HepG2 (cell line): ENCODE measurements at regions not wholly inside any gene's neighbourhood (a gene's known extent, or its start where the extent isn't known, plus 50 kb on each side); places are given as distances from the start of the nearest gene placed in this dataset.

Source experiments
- ATAC-seq: fragments of 200-7000 bp; cut with Tn5 transposase; 3 replicates; pipeline ENCODE4 v1.9.1; 2020; ENCODE audit warnings: mild to moderate bottlenecking, moderate library complexity
- BruUV-seq: library from RNA; stranded (reverse); fragments of 400-500 nt; replicated peaks from 2 replicates; lab custom pipeline; 2021; lab: Mats Ljungman, UMichigan
- CTCF ChIA-PET: fragments of 300-600 bp; formaldehyde crosslinking; extraction: SDS; loops from one replicate; lab custom pipeline; 2021; ENCODE audit warnings: low total read pairs, inconsistent platforms, low intra/inter-chr PET ratio; lab: Yijun Ruan, JAX
- POLR2A ChIA-PET: fragments of 350-600 bp; sonication (Branson Sonifier 250); formaldehyde crosslinking; loops from one replicate; lab custom pipeline; 2020; ENCODE audit warnings: antibody characterized with exemption, inconsistent platforms; lab: Yijun Ruan, JAX
- DNase-seq: peaks from one replicate; pipeline ENCODE4 v3.0.0-alpha.2; 2015; ENCODE audit warnings: low spot score
- FAIRE-seq: peaks from 3 replicates; lab custom pipeline; 2011; peaks lifted over from hg19 to GRCh38; lab: Jason Lieb, UNC
- H2AFZ ChIP-seq: one replicate; pipeline ENCODE4 v1.6.1; 2011; ENCODE audit warnings: low read length, inconsistent platforms
- H3K27ac ChIP-seq: fragments of 300-600 bp; 3 replicates; pipeline ENCODE4 v1.8.0; 2011; ENCODE audit warnings: mixed run types, mild to moderate bottlenecking, mixed read lengths, low read length, inconsistent platforms; ENCODE audit not compliant: insufficient read depth; ENCODE audit errors: extremely low read length
- H3K27me3 ChIP-seq, 2 experiments: fragments of 200-600 bp in 1 of 2; 2 replicates in 1 of 2; 3 replicates in 1 of 2; pipeline versions ENCODE4 v1.6.0 to v1.8.0; 2011; ENCODE audit warnings: low read length in 2 of 2, mild to moderate bottlenecking in 2 of 2, moderate library complexity in 2 of 2, inconsistent platforms in 1 of 2; ENCODE audit not compliant: insufficient read depth in 2 of 2, control insufficient read depth in 1 of 2
- H3K36me3 ChIP-seq, 2 experiments: fragments of 200-600 bp in 1 of 2; replicated peaks in 1 of 2; 2 replicates in 1 of 2; 3 replicates in 1 of 2; pipeline versions ENCODE4 v1.5.1 to v1.8.0; 2011; ENCODE audit warnings: low read length in 2 of 2, inconsistent platforms in 1 of 2; ENCODE audit not compliant: insufficient read depth in 2 of 2, control insufficient read depth in 1 of 2
- H3K4me1 ChIP-seq: 2 replicates; pipeline ENCODE4 v1.5.1; 2012; ENCODE audit warnings: low read length, inconsistent platforms; ENCODE audit not compliant: insufficient read depth
- H3K4me2 ChIP-seq: 2 replicates; pipeline ENCODE4 v1.6.0; 2011; ENCODE audit warnings: low read depth, low read length, inconsistent platforms
- H3K4me3 ChIP-seq, 3 experiments: fragments of 200-600 bp in 1 of 3; sonication (generic), shearing (Covaris generic) in 1 of 3; replicated peaks in 1 of 3; 2 replicates each; pipeline ENCODE4 v1.5.1; 2011 to 2016; ENCODE audit warnings: low read length in 3 of 3, inconsistent platforms in 2 of 3, low read depth in 2 of 3, mild to moderate bottlenecking in 2 of 3, control low read depth in 1 of 3, mixed read lengths in 1 of 3; ENCODE audit not compliant: insufficient read depth in 1 of 3
- H3K79me2 ChIP-seq: one replicate; pipeline ENCODE4 v1.6.1; 2011; ENCODE audit warnings: low read length, inconsistent platforms; ENCODE audit not compliant: insufficient read depth
- H3K9ac ChIP-seq: 2 replicates; pipeline ENCODE4 v1.6.0; 2011; ENCODE audit warnings: mild to moderate bottlenecking, low read depth, low read length, inconsistent platforms; ENCODE audit not compliant: insufficient read depth
- H3K9me3 ChIP-seq: 2 replicates; pipeline ENCODE4 v1.5.1; 2012; ENCODE audit warnings: mild to moderate bottlenecking, low read length
- H4K20me1 ChIP-seq: 2 replicates; pipeline ENCODE4 v1.6.0; 2011; ENCODE audit warnings: inconsistent platforms, mild to moderate bottlenecking, low read length, moderate library complexity; ENCODE audit not compliant: insufficient read depth
- CCAR2 ChIP-seq: fragments of 200-400 bp; formaldehyde crosslinking; optimal IDR thresholded peaks from 2 replicates; pipeline ENCODE3; 2018; ENCODE audit warnings: low read depth, mild to moderate bottlenecking, low read length, moderate library complexity
- MIER2 ChIP-seq: IDR thresholded peaks from 2 replicates; pipeline ENCODE4 v1.6.1; 2016; ENCODE audit warnings: missing biosample characterization, missing genetic modification reagents
- NRL ChIP-seq: sonication (generic); formaldehyde crosslinking; IDR thresholded peaks from 2 replicates; pipeline ENCODE4 v1.5.0; 2020; ENCODE audit warnings: missing genetic modification reagents, mild to moderate bottlenecking, moderate library complexity, borderline replicate concordance
- REXO4 ChIP-seq: sonication (generic); formaldehyde crosslinking; IDR thresholded peaks from 2 replicates; pipeline ENCODE4 v1.8.0; 2022; ENCODE audit warnings: missing genetic modification reagents, mild to moderate bottlenecking, borderline replicate concordance
- SRSF4 ChIP-seq: fragments of 200-400 bp; formaldehyde crosslinking; IDR thresholded peaks from one replicate; pipeline ENCODE4 v1.6.1; 2018; ENCODE audit warnings: mild to moderate bottlenecking, low read depth, low read length, moderate library complexity; ENCODE audit not compliant: poor library complexity, severe bottlenecking
- SUZ12 ChIP-seq: fragments of 150-350 bp; IDR thresholded peaks from 2 replicates; pipeline ENCODE4 v1.6.1; 2014; ENCODE audit warnings: low read depth, low read length
- ZNF160 ChIP-seq: sonication (generic); formaldehyde crosslinking; IDR thresholded peaks from 2 replicates; pipeline ENCODE4 v1.8.0; 2022; ENCODE audit warnings: mild to moderate bottlenecking, inconsistent platforms, missing genetic modification reagents
- ZNF362 ChIP-seq: sonication (generic); formaldehyde crosslinking; IDR thresholded peaks from 2 replicates; pipeline ENCODE4 v1.4.0; 2020; ENCODE audit warnings: missing genetic modification reagents, mild to moderate bottlenecking, borderline replicate concordance
- WGBS: methylation state at CpG from one replicate; pipeline ENCODE4 v1.1.6; 2017; ENCODE audit warnings: low lambda C conversion rate; 5-methylcytosine and 5-hydroxymethylcytosine counted together
- in situ Hi-C: cut with HindIII; loops from 2 replicates; pipeline ENCODE4 v1.10.0; 2017; ENCODE audit warnings: low pct_unique_long_range_greater_than_20kb; ENCODE audit not compliant: extremely low pct_ligation_motif_present
- intact Hi-C: fragments of 100-400 bp; cut with micrococcal nuclease; formaldehyde crosslinking; loops from one replicate; pipeline ENCODE4 v1.10.0; 2022; ENCODE audit not compliant: unreplicated experiment
- TF ChIP-seq, protein P1 (sequence below): sonication (generic); formaldehyde crosslinking; IDR thresholded peaks from 2 replicates; pipeline ENCODE4 v1.4.0; 2020; ENCODE audit warnings: missing genetic modification reagents
- TF ChIP-seq, protein P2 (sequence below), 2 experiments: IDR thresholded peaks; 2 replicates each; pipeline ENCODE4 v1.6.1; 2011 to 2012; ENCODE audit warnings: low read length in 2 of 2, borderline replicate concordance in 1 of 2, low read depth in 1 of 2, mild to moderate bottlenecking in 1 of 2, moderate library complexity in 1 of 2

- no peak for FAIRE-seq
- in situ Hi-C loops (no loop called here), intact Hi-C loops (no loop called here)
- H3K27ac ChIP-seq, result no peak overlapping the region
- CTCF ChIA-PET, result no interaction called here
- no peak overlapping the region for H3K4me2 ChIP-seq
- no peak overlapping the region for H3K9ac ChIP-seq
- BruUV-seq, result no TSS peak
- no peaks in the 10 kb centered on the region for H3K79me2 ChIP-seq
- no peak for ATAC-seq
- no peak for DNase-seq
- no peak overlapping the region for H3K4me3 ChIP-seq
- H2AFZ ChIP-seq, result no peak overlapping the region
- POLR2A ChIA-PET, result no interaction called here
- H3K27me3 ChIP-seq, result peaks cover 8 to 55% of the 10 kb centered on the region in 2 experiments; a peak in 3 of 5 replicates
- H3K4me1 ChIP-seq, result peaks cover under 1% of the 10 kb centered on the region; the same call in 1 of the 2 replicates
- H3K9me3 ChIP-seq, result no peaks in the 10 kb centered on the region
- no peaks in the 10 kb centered on the region for H3K36me3 ChIP-seq
- 0% methylated on average over 3 of the region's 3 CpGs for WGBS
- H4K20me1 ChIP-seq, result no peaks in the 10 kb centered on the region
- no peak for TF ChIP-seq MIER2 (CRISPR knock-in tag)
- TF ChIP-seq SUZ12, result no peak
- TF ChIP-seq, protein P1, sequence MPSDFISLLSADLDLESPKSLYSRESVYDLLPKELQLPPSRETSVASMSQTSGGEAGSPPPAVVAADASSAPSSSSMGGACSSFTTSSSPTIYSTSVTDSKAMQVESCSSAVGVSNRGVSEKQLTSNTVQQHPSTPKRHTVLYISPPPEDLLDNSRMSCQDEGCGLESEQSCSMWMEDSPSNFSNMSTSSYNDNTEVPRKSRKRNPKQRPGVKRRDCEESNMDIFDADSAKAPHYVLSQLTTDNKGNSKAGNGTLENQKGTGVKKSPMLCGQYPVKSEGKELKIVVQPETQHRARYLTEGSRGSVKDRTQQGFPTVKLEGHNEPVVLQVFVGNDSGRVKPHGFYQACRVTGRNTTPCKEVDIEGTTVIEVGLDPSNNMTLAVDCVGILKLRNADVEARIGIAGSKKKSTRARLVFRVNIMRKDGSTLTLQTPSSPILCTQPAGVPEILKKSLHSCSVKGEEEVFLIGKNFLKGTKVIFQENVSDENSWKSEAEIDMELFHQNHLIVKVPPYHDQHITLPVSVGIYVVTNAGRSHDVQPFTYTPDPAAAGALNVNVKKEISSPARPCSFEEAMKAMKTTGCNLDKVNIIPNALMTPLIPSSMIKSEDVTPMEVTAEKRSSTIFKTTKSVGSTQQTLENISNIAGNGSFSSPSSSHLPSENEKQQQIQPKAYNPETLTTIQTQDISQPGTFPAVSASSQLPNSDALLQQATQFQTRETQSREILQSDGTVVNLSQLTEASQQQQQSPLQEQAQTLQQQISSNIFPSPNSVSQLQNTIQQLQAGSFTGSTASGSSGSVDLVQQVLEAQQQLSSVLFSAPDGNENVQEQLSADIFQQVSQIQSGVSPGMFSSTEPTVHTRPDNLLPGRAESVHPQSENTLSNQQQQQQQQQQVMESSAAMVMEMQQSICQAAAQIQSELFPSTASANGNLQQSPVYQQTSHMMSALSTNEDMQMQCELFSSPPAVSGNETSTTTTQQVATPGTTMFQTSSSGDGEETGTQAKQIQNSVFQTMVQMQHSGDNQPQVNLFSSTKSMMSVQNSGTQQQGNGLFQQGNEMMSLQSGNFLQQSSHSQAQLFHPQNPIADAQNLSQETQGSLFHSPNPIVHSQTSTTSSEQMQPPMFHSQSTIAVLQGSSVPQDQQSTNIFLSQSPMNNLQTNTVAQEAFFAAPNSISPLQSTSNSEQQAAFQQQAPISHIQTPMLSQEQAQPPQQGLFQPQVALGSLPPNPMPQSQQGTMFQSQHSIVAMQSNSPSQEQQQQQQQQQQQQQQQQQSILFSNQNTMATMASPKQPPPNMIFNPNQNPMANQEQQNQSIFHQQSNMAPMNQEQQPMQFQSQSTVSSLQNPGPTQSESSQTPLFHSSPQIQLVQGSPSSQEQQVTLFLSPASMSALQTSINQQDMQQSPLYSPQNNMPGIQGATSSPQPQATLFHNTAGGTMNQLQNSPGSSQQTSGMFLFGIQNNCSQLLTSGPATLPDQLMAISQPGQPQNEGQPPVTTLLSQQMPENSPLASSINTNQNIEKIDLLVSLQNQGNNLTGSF (CRISPR knock-in tag), result no peak
- TF ChIP-seq, protein P2, sequence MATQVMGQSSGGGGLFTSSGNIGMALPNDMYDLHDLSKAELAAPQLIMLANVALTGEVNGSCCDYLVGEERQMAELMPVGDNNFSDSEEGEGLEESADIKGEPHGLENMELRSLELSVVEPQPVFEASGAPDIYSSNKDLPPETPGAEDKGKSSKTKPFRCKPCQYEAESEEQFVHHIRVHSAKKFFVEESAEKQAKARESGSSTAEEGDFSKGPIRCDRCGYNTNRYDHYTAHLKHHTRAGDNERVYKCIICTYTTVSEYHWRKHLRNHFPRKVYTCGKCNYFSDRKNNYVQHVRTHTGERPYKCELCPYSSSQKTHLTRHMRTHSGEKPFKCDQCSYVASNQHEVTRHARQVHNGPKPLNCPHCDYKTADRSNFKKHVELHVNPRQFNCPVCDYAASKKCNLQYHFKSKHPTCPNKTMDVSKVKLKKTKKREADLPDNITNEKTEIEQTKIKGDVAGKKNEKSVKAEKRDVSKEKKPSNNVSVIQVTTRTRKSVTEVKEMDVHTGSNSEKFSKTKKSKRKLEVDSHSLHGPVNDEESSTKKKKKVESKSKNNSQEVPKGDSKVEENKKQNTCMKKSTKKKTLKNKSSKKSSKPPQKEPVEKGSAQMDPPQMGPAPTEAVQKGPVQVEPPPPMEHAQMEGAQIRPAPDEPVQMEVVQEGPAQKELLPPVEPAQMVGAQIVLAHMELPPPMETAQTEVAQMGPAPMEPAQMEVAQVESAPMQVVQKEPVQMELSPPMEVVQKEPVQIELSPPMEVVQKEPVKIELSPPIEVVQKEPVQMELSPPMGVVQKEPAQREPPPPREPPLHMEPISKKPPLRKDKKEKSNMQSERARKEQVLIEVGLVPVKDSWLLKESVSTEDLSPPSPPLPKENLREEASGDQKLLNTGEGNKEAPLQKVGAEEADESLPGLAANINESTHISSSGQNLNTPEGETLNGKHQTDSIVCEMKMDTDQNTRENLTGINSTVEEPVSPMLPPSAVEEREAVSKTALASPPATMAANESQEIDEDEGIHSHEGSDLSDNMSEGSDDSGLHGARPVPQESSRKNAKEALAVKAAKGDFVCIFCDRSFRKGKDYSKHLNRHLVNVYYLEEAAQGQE (IDR thresholded peaks at IDR 0.05; ENCODE audit: borderline replicate concordance in 1 of 2, low read depth in 1 of 2, low read length in 2 of 2), result no peak
- no peak for TF ChIP-seq CCAR2
- TF ChIP-seq ZNF160, result no peak
- TF ChIP-seq REXO4 (CRISPR knock-in tag), result no peak
- TF ChIP-seq ZNF362 (CRISPR knock-in tag), result no peak
- TF ChIP-seq NRL (CRISPR knock-in tag), result no peak
- TF ChIP-seq SRSF4, result no peak
These were observed 87.5 kb downstream of the ANKRD60 start for GRCh38 chr20:58140787-58141425.
